Suprapubic skin (tissue), 4 donors: ENCODE measurements at regions not wholly inside any gene's neighbourhood (a gene's known extent, or its start where the extent isn't known, plus 50 kb on each side); places are given as distances from the start of the nearest gene placed in this dataset.

ENCODE experiments used
- DNase-seq, 2 donors: peaks; one replicate each; pipeline ENCODE4 v3.0.0-alpha.2; 2019; ENCODE audit warnings: low spot score in 2 of 2
- H3K27ac ChIP-seq: fragments of 200-600 bp; sonication (generic); one replicate; pipeline ENCODE4 v1.5.1; 2019
- H3K27me3 ChIP-seq: fragments of 200-600 bp; sonication (generic); one replicate; pipeline ENCODE4 v1.5.1; 2019
- H3K36me3 ChIP-seq: fragments of 200-600 bp; sonication (generic); one replicate; pipeline ENCODE4 v1.5.1; 2019
- H3K4me1 ChIP-seq: fragments of 200-600 bp; sonication (generic); one replicate; pipeline ENCODE4 v1.5.1; 2019
- H3K4me3 ChIP-seq: fragments of 200-600 bp; sonication (generic); one replicate; pipeline ENCODE4 v1.5.1; 2019; ENCODE audit warnings: mild to moderate bottlenecking
- H3K9me3 ChIP-seq: fragments of 200-600 bp; sonication (generic); one replicate; pipeline ENCODE4 v1.5.1; 2019
- EP300 ChIP-seq: sonication (generic); formaldehyde crosslinking; IDR thresholded peaks from one replicate; pipeline ENCODE4 v1.6.1; 2017; ENCODE audit warnings: antibody characterized with exemption
- POLR2A ChIP-seq, 2 donors: fragments of 450-650 bp; IDR thresholded peaks; one replicate each; pipeline ENCODE4 v1.6.1; 2017; ENCODE audit warnings: antibody characterized with exemption in 2 of 2, mild to moderate bottlenecking in 2 of 2, moderate library complexity in 2 of 2
- POLR2AphosphoS5 ChIP-seq, 3 donors: sonication (generic); formaldehyde crosslinking; IDR thresholded peaks; one replicate each; pipeline ENCODE4 v1.6.1; 2017; ENCODE audit warnings: antibody characterized with exemption in 3 of 3
- WGBS: methylation state at CpG from one replicate; pipeline ENCODE4 v1.1.5; 2018; 5-methylcytosine and 5-hydroxymethylcytosine counted together
- TF ChIP-seq, protein P1 (sequence below), 2 donors: fragments of 200-600 bp in 1 of 2; fragments of 450-650 bp in 1 of 2; sonication (generic) in 1 of 2; IDR thresholded peaks; one replicate each; pipeline ENCODE4 v1.5.1; 2016 to 2019; ENCODE audit warnings: antibody characterized with exemption in 2 of 2, mild to moderate bottlenecking in 1 of 2, moderate library complexity in 1 of 2

- peaks cover 6% of the 10 kb centered on the region for H3K27me3 ChIP-seq
- no peaks in the 10 kb centered on the region for H3K36me3 ChIP-seq
- TF ChIP-seq EP300 (no peak), POLR2A (IDR thresholded peaks at IDR 0.05) (no peak), POLR2AphosphoS5 (IDR thresholded peaks at IDR 0.05) (no peak)
- TF ChIP-seq, protein P1, sequence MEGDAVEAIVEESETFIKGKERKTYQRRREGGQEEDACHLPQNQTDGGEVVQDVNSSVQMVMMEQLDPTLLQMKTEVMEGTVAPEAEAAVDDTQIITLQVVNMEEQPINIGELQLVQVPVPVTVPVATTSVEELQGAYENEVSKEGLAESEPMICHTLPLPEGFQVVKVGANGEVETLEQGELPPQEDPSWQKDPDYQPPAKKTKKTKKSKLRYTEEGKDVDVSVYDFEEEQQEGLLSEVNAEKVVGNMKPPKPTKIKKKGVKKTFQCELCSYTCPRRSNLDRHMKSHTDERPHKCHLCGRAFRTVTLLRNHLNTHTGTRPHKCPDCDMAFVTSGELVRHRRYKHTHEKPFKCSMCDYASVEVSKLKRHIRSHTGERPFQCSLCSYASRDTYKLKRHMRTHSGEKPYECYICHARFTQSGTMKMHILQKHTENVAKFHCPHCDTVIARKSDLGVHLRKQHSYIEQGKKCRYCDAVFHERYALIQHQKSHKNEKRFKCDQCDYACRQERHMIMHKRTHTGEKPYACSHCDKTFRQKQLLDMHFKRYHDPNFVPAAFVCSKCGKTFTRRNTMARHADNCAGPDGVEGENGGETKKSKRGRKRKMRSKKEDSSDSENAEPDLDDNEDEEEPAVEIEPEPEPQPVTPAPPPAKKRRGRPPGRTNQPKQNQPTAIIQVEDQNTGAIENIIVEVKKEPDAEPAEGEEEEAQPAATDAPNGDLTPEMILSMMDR (IDR thresholded peaks at IDR 0.05): no peak
- WGBS: 74% methylated on average over 9 of the region's 9 CpGs
- H3K4me1 ChIP-seq: no peaks in the 10 kb centered on the region
- no peak overlapping the region for H3K27ac ChIP-seq
- no peak overlapping the region for H3K4me3 ChIP-seq
- no peak for DNase-seq
- H3K9me3 ChIP-seq: no peaks in the 10 kb centered on the region
These were observed 78.6 kb upstream of the KLHL29 start for GRCh38 chr2:23306401-23306800.

- WGBS: 50% methylated on average over 1 of the region's 1 CpG
- no peak for TF ChIP-seq POLR2AphosphoS5 (IDR thresholded peaks at IDR 0.05)
- no peak for TF ChIP-seq EP300
- no peak for TF ChIP-seq POLR2A (IDR thresholded peaks at IDR 0.05)
- TF ChIP-seq, protein P1 (IDR thresholded peaks at IDR 0.05): no peak
- Histone ChIP-seq H3K27me3 (no peaks in the 10 kb centered on the region), H3K4me3 (no peak overlapping the region), H3K9me3 (no peaks in the 10 kb centered on the region), H3K4me1 (no peaks in the 10 kb centered on the region), H3K27ac (no peak overlapping the region), H3K36me3 (no peaks in the 10 kb centered on the region)
- DNase-seq: no peak
These were observed 73.8 kb upstream of the KLHL29 start for GRCh38 chr2:23311186-23311585.

GRCh38 chr2:23312996-23313606, 71.9 kb upstream of the KLHL29 start:
- H3K4me1 ChIP-seq: no peaks in the 10 kb centered on the region
- no peak overlapping the region for H3K27ac ChIP-seq
- H3K9me3 ChIP-seq: no peaks in the 10 kb centered on the region
- no peaks in the 10 kb centered on the region for H3K27me3 ChIP-seq
- H3K36me3 ChIP-seq: no peaks in the 10 kb centered on the region
- no peak for DNase-seq
- TF ChIP-seq EP300 (no peak), POLR2A (IDR thresholded peaks at IDR 0.05) (no peak), POLR2AphosphoS5 (IDR thresholded peaks at IDR 0.05) (no peak)
- TF ChIP-seq, protein P1 (IDR thresholded peaks at IDR 0.05): no peak
- WGBS: 78% methylated on average over 10 of the region's 10 CpGs
- H3K4me3 ChIP-seq: no peak overlapping the region

DNA sequence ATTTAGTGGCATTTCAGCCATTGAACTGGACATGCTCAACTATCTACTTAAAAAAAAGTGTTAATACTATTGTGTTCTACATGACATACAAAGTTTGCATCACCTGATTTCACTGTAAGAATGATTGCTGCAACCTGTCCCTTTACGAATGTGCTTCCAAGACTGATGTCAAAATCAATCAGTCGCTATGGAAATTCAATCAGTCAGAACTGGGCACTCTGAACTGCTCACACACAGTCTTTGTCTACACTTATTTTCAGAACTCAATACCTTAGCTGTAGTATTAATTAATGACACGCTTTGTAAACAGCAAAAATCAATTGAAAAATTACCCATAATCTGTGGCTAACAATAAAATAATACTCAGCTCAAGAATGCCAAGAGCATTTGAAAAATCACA, 70.3 kb upstream of the KLHL29 start:
- Histone ChIP-seq H3K27me3 (no peaks in the 10 kb centered on the region), H3K9me3 (no peaks in the 10 kb centered on the region), H3K27ac (no peak overlapping the region), H3K4me1 (no peaks in the 10 kb centered on the region), H3K36me3 (no peaks in the 10 kb centered on the region), H3K4me3 (no peak overlapping the region)
- TF ChIP-seq POLR2AphosphoS5 (IDR thresholded peaks at IDR 0.05) (no peak), POLR2A (IDR thresholded peaks at IDR 0.05) (no peak), EP300 (no peak)
- TF ChIP-seq, protein P1 (IDR thresholded peaks at IDR 0.05): no peak
- DNase-seq: no peak
- 95% methylated on average over 3 of the region's 3 CpGs for WGBS

DNA sequence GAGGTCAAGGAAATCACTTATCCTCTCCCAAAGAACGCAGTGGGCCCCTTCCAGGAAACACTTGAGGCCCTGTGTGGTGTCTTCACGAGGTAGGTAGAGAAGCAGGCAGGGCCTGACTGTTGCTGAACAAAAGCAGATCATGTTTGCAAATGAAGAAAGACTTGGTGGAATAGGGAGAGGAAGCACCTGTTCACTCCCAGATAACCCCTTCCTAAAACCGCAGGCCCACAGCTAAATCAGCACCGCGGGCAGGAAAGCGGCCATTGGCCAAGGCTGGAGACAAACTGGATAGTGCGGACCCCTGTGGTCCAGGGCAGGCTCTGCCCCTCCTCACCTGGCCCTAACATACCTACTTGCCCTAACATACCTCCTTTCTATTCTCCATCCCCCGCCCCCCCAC, 64.9 kb upstream of the KLHL29 start:
- TF ChIP-seq, protein P1 (IDR thresholded peaks at IDR 0.05): no peak
- TF ChIP-seq EP300 (no peak), POLR2A (IDR thresholded peaks at IDR 0.05) (no peak), POLR2AphosphoS5 (IDR thresholded peaks at IDR 0.05) (no peak)
- H3K27ac ChIP-seq: no peak overlapping the region
- H3K4me1 ChIP-seq: no peaks in the 10 kb centered on the region
- H3K27me3 ChIP-seq: peaks cover 3% of the 10 kb centered on the region
- H3K4me3 ChIP-seq: no peak overlapping the region
- H3K9me3 ChIP-seq: no peaks in the 10 kb centered on the region
- WGBS: 81% methylated on average over 8 of the region's 8 CpGs
- H3K36me3 ChIP-seq: no peaks in the 10 kb centered on the region
- no peak for DNase-seq
